Stomach (tissue), 8 donors: ENCODE measurements at regions not wholly inside any gene's neighbourhood (a gene's known extent, or its start where the extent isn't known, plus 50 kb on each side); places are given as distances from the start of the nearest gene placed in this dataset.
A peak's percentile ranks its signal among the peaks of the same experiment; 100 is the strongest.

Experiments
- DNase-seq, 2 donors: peaks; one replicate each; pipeline versions ENCODE4 v3.0.0 to v3.0.0-alpha.2; 2013 to 2019
- H3K27ac ChIP-seq, 5 donors: fragments of 200-600 bp in 4 of 5; sonication (generic) in 4 of 5; one replicate each; pipeline ENCODE4 v1.5.1; 2013 to 2019; ENCODE audit warnings: mild to moderate bottlenecking in 1 of 5, moderate library complexity in 1 of 5
- H3K27me3 ChIP-seq, 3 donors: fragments of 200-600 bp; sonication (generic); one replicate each; pipeline ENCODE4 v1.5.1; 2017 to 2019; ENCODE audit warnings: mixed run types in 1 of 3
- H3K36me3 ChIP-seq, 4 donors: fragments of 200-600 bp; sonication (generic); 1 replicate in 3 of 4; 2 replicates in 1 of 4; pipeline ENCODE4 v1.5.1; 2016 to 2019
- H3K4me1 ChIP-seq, 4 donors: fragments of 200-600 bp; sonication (generic); one replicate each; pipeline ENCODE4 v1.5.1; 2016 to 2019
- H3K4me3 ChIP-seq, 4 donors: fragments of 200-600 bp; sonication (generic) in 3 of 4; one replicate each; pipeline ENCODE4 v1.5.1; 2016 to 2019; ENCODE audit warnings: mild to moderate bottlenecking in 1 of 4
- H3K9me3 ChIP-seq, 4 donors: fragments of 200-600 bp; sonication (generic); one replicate each; pipeline ENCODE4 v1.5.1; 2016 to 2019
- CTCF ChIP-seq, 7 experiments: fragments of 450-650 bp in 4 of 7; fragments of 200-600 bp in 3 of 7; sonication (generic) in 3 of 7; IDR thresholded peaks; one replicate each; pipeline ENCODE4 v1.5.1; 2016 to 2019; ENCODE audit warnings: antibody characterized with exemption in 7 of 7, control low read depth in 2 of 7, mild to moderate bottlenecking in 1 of 7
- EP300 ChIP-seq: sonication (generic); formaldehyde crosslinking; IDR thresholded peaks from one replicate; pipeline ENCODE4 v1.6.1; 2017; ENCODE audit warnings: antibody characterized with exemption
- POLR2A ChIP-seq, 4 donors: fragments of 450-650 bp; IDR thresholded peaks; one replicate each; pipeline ENCODE4 v1.6.1; 2016; ENCODE audit warnings: antibody characterized with exemption in 4 of 4, control low read depth in 2 of 4, mild to moderate bottlenecking in 1 of 4, moderate library complexity in 1 of 4
- POLR2AphosphoS5 ChIP-seq, 3 donors: sonication (generic); formaldehyde crosslinking; IDR thresholded peaks; one replicate each; pipeline ENCODE4 v1.6.1; 2016; ENCODE audit warnings: antibody characterized with exemption in 3 of 3
- WGBS, 5 donors: extraction: QIAGEN DNeasy Blood & Tissue Kit in 3 of 5; methylation state at CpG; one replicate each; pipeline versions ENCODE4 v1.1.5 to v1.1.7; 2013 to 2018; 5-methylcytosine and 5-hydroxymethylcytosine counted together
- intact Hi-C: fragments of 100-400 bp; cut with DNase I; formaldehyde crosslinking; loops from one replicate; pipeline ENCODE4 v1.15.1; 2023; ENCODE audit warnings: low total_unique reads
- donor health status: healthy with polysubstance abuse.
- donor health status: Bipolar disorder and iron deficiency.
- donor health status: healthy.

- peak in 1 of 2 donors; percentile 15 for DNase-seq
- no peak overlapping the region for H3K27ac ChIP-seq
- intact Hi-C loops: no loop called here
- H3K9me3 ChIP-seq: peaks cover 0 to 14% (median 2%) of the 10 kb centered on the region in 4 donors
- 69 to 88% (median 73%) methylated on average over 6 of the region's 6 CpGs for WGBS, 5 donors
- peaks cover 0 to 66% (median 3%) of the 10 kb centered on the region in 3 donors for H3K27me3 ChIP-seq
- no peak overlapping the region for H3K4me3 ChIP-seq
- H3K4me1 ChIP-seq: no peaks in the 10 kb centered on the region
- TF ChIP-seq POLR2A (IDR thresholded peaks at IDR 0.05): no peak
- no peak for TF ChIP-seq POLR2AphosphoS5 (IDR thresholded peaks at IDR 0.05)
- no peak for TF ChIP-seq EP300
- no peak for TF ChIP-seq CTCF (IDR thresholded peaks at IDR 0.05)
- H3K36me3 ChIP-seq: no peaks in the 10 kb centered on the region
Measured at GRCh38 chr21:33168886-33169285, 60.9 kb upstream of the IFNAR2 start.

- intact Hi-C loops: no loop called here
- TF ChIP-seq POLR2A (IDR thresholded peaks at IDR 0.05) (no peak), CTCF (IDR thresholded peaks at IDR 0.05) (no peak), POLR2AphosphoS5 (IDR thresholded peaks at IDR 0.05) (no peak), EP300 (no peak)
- Histone ChIP-seq H3K27ac (no peak overlapping the region), H3K9me3 (peaks cover 0 to 10% (median 2%) of the 10 kb centered on the region in 4 donors), H3K27me3 (peaks cover 0 to 71% (median 3%) of the 10 kb centered on the region in 3 donors), H3K4me3 (no peak overlapping the region), H3K4me1 (no peaks in the 10 kb centered on the region), H3K36me3 (no peaks in the 10 kb centered on the region)
- WGBS, 5 donors: 80 to 88% (median 84%) methylated on average over 14 of the region's 14 CpGs
- DNase-seq: no peak
Measured at GRCh38 chr21:33169359-33169758, 60.4 kb upstream of the IFNAR2 start.

GRCh38 chr21:33171616-33172169, 58.0 kb upstream of the IFNAR2 start:
- 51 to 64% (median 56%) methylated on average over 6 to 8 of the region's 8 CpGs for WGBS, 5 donors
- no peak overlapping the region for H3K27ac ChIP-seq
- no peaks in the 10 kb centered on the region for H3K4me1 ChIP-seq
- TF ChIP-seq EP300 (no peak), POLR2AphosphoS5 (IDR thresholded peaks at IDR 0.05) (no peak), CTCF (IDR thresholded peaks at IDR 0.05) (no peak), POLR2A (IDR thresholded peaks at IDR 0.05) (no peak)
- no peak overlapping the region for H3K4me3 ChIP-seq
- H3K9me3 ChIP-seq: peaks cover 0 to 10% (median 2%) of the 10 kb centered on the region in 4 donors
- H3K36me3 ChIP-seq: no peaks in the 10 kb centered on the region
- DNase-seq: no peak
- H3K27me3 ChIP-seq: peaks cover 0 to 69% (median 3%) of the 10 kb centered on the region in 3 donors
- intact Hi-C loops: no loop called here

GRCh38 chr21:33174756-33175155, 55.0 kb upstream of the IFNAR2 start:
- Histone ChIP-seq H3K9me3 (no peaks in the 10 kb centered on the region), H3K4me3 (no peak overlapping the region), H3K4me1 (no peaks in the 10 kb centered on the region), H3K27ac (no peak overlapping the region), H3K27me3 (peaks cover 0 to 38% (median 3%) of the 10 kb centered on the region in 3 donors), H3K36me3 (no peaks in the 10 kb centered on the region)
- no peak for TF ChIP-seq CTCF (IDR thresholded peaks at IDR 0.05)
- no peak for TF ChIP-seq EP300
- no peak for TF ChIP-seq POLR2A (IDR thresholded peaks at IDR 0.05)
- no peak for TF ChIP-seq POLR2AphosphoS5 (IDR thresholded peaks at IDR 0.05)
- 73 to 82% (median 80%) methylated on average over 4 of the region's 4 CpGs for WGBS, 5 donors
- no peak for DNase-seq
- intact Hi-C loops: no loop called here
